Neuronal stem cell (in vitro differentiated cells): ENCODE measurements at regions not wholly inside any gene's neighbourhood (a gene's known extent, or its start where the extent isn't known, plus 50 kb on each side); places are given as distances from the start of the nearest gene placed in this dataset.

ENCODE experiments used
- DNase-seq: peaks from one replicate; pipeline ENCODE4 v3.0.0-alpha.2; 2013; ENCODE audit warnings: low spot score
- H2AFZ ChIP-seq: one replicate; pipeline ENCODE4 v1.6.1; 2013; ENCODE audit warnings: mild to moderate bottlenecking, low read length, inconsistent platforms
- H2AK5ac ChIP-seq: 2 replicates; pipeline ENCODE4 v1.6.1; 2013; ENCODE audit warnings: low read depth, mild to moderate bottlenecking, inconsistent platforms, low read length, moderate library complexity, mixed read lengths
- H2BK120ac ChIP-seq: 2 replicates; pipeline ENCODE4 v1.6.1; 2013; ENCODE audit warnings: low read depth, mild to moderate bottlenecking, inconsistent platforms, low read length, moderate library complexity, mixed read lengths
- H2BK12ac ChIP-seq: one replicate; pipeline ENCODE4 v1.6.1; 2013; ENCODE audit warnings: low read length, inconsistent platforms
- H2BK15ac ChIP-seq: 2 replicates; pipeline ENCODE4 v1.6.1; 2013; ENCODE audit warnings: mild to moderate bottlenecking, low read length, inconsistent platforms, mixed read lengths
- H2BK5ac ChIP-seq: one replicate; pipeline ENCODE4 v1.6.1; 2013; ENCODE audit warnings: inconsistent platforms, mild to moderate bottlenecking, low read length, moderate library complexity
- H3K14ac ChIP-seq: one replicate; pipeline ENCODE4 v1.6.1; 2013; ENCODE audit warnings: low read length, inconsistent platforms
- H3K18ac ChIP-seq: 2 replicates; pipeline ENCODE4 v1.6.1; 2013; ENCODE audit warnings: low read length, inconsistent platforms
- H3K23ac ChIP-seq: 2 replicates; pipeline ENCODE4 v1.6.1; 2013; ENCODE audit warnings: low read depth, mild to moderate bottlenecking, mixed read lengths, low read length, inconsistent platforms; ENCODE audit not compliant: poor library complexity
- H3K27ac ChIP-seq: replicated peaks from 3 replicates; pipeline ENCODE4 v1.5.1; 2013; ENCODE audit warnings: low read length, inconsistent platforms
- H3K27me3 ChIP-seq, 3 experiments: 2 replicates each; pipeline ENCODE4 v1.6.1; 2013; ENCODE audit warnings: low read length in 3 of 3, mild to moderate bottlenecking in 2 of 3, inconsistent platforms in 1 of 3, low read depth in 1 of 3, mixed read lengths in 1 of 3, moderate library complexity in 1 of 3; ENCODE audit not compliant: control insufficient read depth in 3 of 3, insufficient read depth in 3 of 3
- H3K36me3 ChIP-seq, 2 donors: replicated peaks in 1 of 2; 2 replicates each; pipeline ENCODE4 v1.6.1; 2013; ENCODE audit warnings: low read length in 2 of 2; ENCODE audit not compliant: control insufficient read depth in 2 of 2, insufficient read depth in 2 of 2
- H3K4ac ChIP-seq: 2 replicates; pipeline ENCODE4 v1.6.1; 2013; ENCODE audit warnings: inconsistent platforms, mild to moderate bottlenecking, low read length, moderate library complexity
- H3K4me1 ChIP-seq, 2 donors: 1 replicate in 1 of 2; 2 replicates in 1 of 2; pipeline ENCODE4 v1.6.1; 2013; ENCODE audit warnings: low read length in 2 of 2, low read depth in 1 of 2; ENCODE audit not compliant: control insufficient read depth in 2 of 2, insufficient read depth in 1 of 2
- H3K4me2 ChIP-seq: one replicate; pipeline ENCODE4 v1.6.1; 2013; ENCODE audit warnings: mild to moderate bottlenecking, low read length, inconsistent platforms; ENCODE audit not compliant: insufficient read depth, poor library complexity, severe bottlenecking
- H3K4me3 ChIP-seq, 2 donors: 2 replicates each; pipeline ENCODE4 v1.5.1; 2013; ENCODE audit warnings: low read length in 2 of 2, mild to moderate bottlenecking in 2 of 2, inconsistent platforms in 1 of 2, moderate library complexity in 1 of 2
- H3K79me1 ChIP-seq: one replicate; pipeline ENCODE4 v1.6.1; 2013; ENCODE audit warnings: low read depth, mild to moderate bottlenecking, inconsistent platforms, low read length, moderate library complexity
- H3K9ac ChIP-seq: one replicate; pipeline ENCODE4 v1.6.1; 2013; ENCODE audit warnings: mild to moderate bottlenecking, low read depth, low read length, inconsistent platforms; ENCODE audit not compliant: poor library complexity
- H3K9me3 ChIP-seq, 2 donors: replicated peaks in 1 of 2; 2 replicates each; pipeline versions ENCODE3 to v1.6.1; 2013; ENCODE audit warnings: low read length in 2 of 2, mild to moderate bottlenecking in 2 of 2, inconsistent platforms in 1 of 2, low read depth in 1 of 2, mixed read lengths in 1 of 2, moderate library complexity in 1 of 2; ENCODE audit not compliant: control insufficient read depth in 2 of 2, insufficient read depth in 1 of 2
- H4K8ac ChIP-seq: one replicate; pipeline ENCODE4 v1.6.1; 2013; ENCODE audit warnings: low read depth, mild to moderate bottlenecking, inconsistent platforms, low read length, moderate library complexity
- H4K91ac ChIP-seq: one replicate; pipeline ENCODE4 v1.6.1; 2013; ENCODE audit warnings: low read length, low read depth, mild to moderate bottlenecking, inconsistent platforms; ENCODE audit not compliant: poor library complexity
- WGBS, 2 donors: extraction: QIAGEN DNeasy Blood & Tissue Kit; methylation state at CpG; one replicate each; pipeline ENCODE4 v1.1.7; 2013; ENCODE audit warnings: missing lambda C conversion rate in 2 of 2, mixed read lengths in 1 of 2; ENCODE audit not compliant: insufficient read length in 2 of 2, insufficient replicate concordance in 1 of 2; ENCODE audit errors: extremely low coverage in 2 of 2; 5-methylcytosine and 5-hydroxymethylcytosine counted together

DNA sequence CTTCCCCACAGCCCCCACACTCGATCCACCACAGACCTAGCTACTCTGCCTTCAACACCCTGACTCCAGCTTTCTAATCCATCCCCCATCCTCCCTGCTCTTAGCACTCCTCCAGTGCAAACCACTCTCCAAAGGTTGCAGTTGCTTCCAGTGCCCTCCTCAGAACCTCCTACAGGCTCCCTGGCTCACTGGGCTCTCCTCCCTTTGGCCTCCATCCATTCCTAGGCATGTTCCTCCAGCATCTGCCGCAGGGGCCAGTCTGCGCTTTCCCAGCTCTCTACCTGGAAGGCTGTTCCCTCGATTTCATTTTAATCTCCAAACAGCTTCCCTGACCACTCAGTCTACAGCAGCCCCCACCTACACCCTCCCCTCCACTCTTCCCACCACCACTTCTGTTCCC, 133.8 kb downstream of the SPATA19 start:
- no peak overlapping the region for H3K14ac ChIP-seq
- no peak overlapping the region for H3K4me3 ChIP-seq
- H3K23ac ChIP-seq, result no peak overlapping the region
- WGBS, 2 donors, result no CpG with 5 or more reads among the region's 4 CpGs
- H3K4ac ChIP-seq, result no peak overlapping the region
- no peaks in the 10 kb centered on the region for H3K9me3 ChIP-seq
- peaks cover 0 to 33% (median 0%) of the 10 kb centered on the region in 3 experiments for H3K27me3 ChIP-seq
- H3K18ac ChIP-seq, result no peak overlapping the region
- no peak overlapping the region for H2BK120ac ChIP-seq
- no peak for DNase-seq
- H3K4me1 ChIP-seq, result peaks cover 0 to 8% of the 10 kb centered on the region in 2 donors
- H2AFZ ChIP-seq, result no peak overlapping the region
- H2BK5ac ChIP-seq, result no peak overlapping the region
- H3K36me3 ChIP-seq, result no peaks in the 10 kb centered on the region
- no peak overlapping the region for H4K91ac ChIP-seq
- H3K79me1 ChIP-seq, result no peaks in the 10 kb centered on the region
- H4K8ac ChIP-seq, result no peak overlapping the region
- no peak overlapping the region for H3K9ac ChIP-seq
- no peak overlapping the region for H2AK5ac ChIP-seq
- no peak overlapping the region for H2BK12ac ChIP-seq
- H3K4me2 ChIP-seq, result no peak overlapping the region
- no peak overlapping the region for H3K27ac ChIP-seq
- no peak overlapping the region for H2BK15ac ChIP-seq

DNA sequence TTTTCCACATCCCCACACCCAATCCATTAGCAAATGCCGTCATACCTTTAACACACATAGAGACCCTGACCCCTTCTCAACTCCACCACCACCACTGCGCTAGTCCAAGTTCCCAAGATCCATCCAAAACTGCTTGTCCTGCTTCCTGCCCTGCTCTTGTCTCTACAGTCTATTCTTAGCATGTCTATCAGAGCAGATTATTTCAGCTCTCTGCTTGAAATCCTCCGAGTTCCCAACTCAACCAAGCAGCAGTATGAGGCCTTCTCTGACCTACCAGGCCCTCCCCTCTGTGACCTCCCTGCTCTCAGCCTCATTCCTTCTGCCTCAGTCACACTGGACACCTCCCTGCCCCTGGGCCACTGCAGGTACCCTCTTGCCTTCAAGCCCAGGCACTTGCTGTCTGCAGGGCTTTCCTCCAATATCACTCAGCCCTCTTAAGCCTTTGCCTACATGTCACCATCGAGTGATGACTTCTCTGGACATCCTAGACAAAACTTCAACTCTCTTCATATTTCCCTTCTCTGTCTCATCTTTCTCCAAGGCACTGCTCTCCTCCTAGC, 134.6 kb downstream of the SPATA19 start:
- Histone ChIP-seq H3K27ac (no peak overlapping the region), H3K9me3 (no peaks in the 10 kb centered on the region), H3K9ac (no peak overlapping the region), H4K91ac (no peak overlapping the region), H2BK5ac (no peak overlapping the region), H2AFZ (no peak overlapping the region), H3K4me3 (no peak overlapping the region), H3K79me1 (no peaks in the 10 kb centered on the region), H3K27me3 (peaks cover 0 to 26% (median 0%) of the 10 kb centered on the region in 3 experiments), H2BK120ac (no peak overlapping the region), H4K8ac (no peak overlapping the region), H3K4me2 (no peak overlapping the region), H3K4me1 (peaks cover 0 to 8% of the 10 kb centered on the region in 2 donors), H3K23ac (no peak overlapping the region), H2AK5ac (no peak overlapping the region), H3K4ac (no peak overlapping the region), H2BK12ac (no peak overlapping the region), H3K14ac (no peak overlapping the region), H3K36me3 (no peaks in the 10 kb centered on the region), H3K18ac (no peak overlapping the region), H2BK15ac (no peak overlapping the region)
- DNase-seq, result no peak
- WGBS, 2 donors, result no CpG with 5 or more reads among the region's 4 CpGs

DNA sequence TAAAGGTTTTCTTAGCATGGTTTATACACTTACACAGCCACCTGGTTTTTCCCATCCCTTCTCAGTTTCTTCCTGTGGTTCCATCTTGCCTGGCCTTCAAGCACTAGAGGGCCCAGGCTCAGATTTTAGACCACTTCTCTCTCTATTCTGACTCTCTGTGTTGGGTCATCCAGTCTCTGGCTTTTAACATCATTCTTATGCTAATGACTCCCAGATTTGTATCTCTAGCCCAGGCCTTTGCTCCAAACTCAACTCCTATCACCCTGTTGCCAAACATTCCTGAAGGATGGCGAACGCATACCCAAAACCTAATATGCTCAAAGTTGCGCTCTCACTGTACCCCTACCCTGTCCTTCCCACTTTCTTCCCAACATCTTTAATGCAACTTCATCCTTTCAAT, 135.1 kb downstream of the SPATA19 start:
- Histone ChIP-seq H2BK15ac (no peak overlapping the region), H2BK120ac (no peak overlapping the region), H3K36me3 (no peaks in the 10 kb centered on the region), H2BK5ac (no peak overlapping the region), H2AK5ac (no peak overlapping the region), H3K9ac (no peak overlapping the region), H3K18ac (no peak overlapping the region), H4K91ac (no peak overlapping the region), H3K27ac (no peak overlapping the region), H3K27me3 (peaks cover 0 to 22% (median 0%) of the 10 kb centered on the region in 3 experiments), H3K4ac (no peak overlapping the region), H3K14ac (no peak overlapping the region), H3K4me1 (peaks cover 0 to 8% of the 10 kb centered on the region in 2 donors), H4K8ac (no peak overlapping the region), H2BK12ac (no peak overlapping the region), H3K23ac (no peak overlapping the region), H2AFZ (no peak overlapping the region), H3K9me3 (no peaks in the 10 kb centered on the region), H3K4me3 (no peak overlapping the region), H3K4me2 (no peak overlapping the region), H3K79me1 (no peaks in the 10 kb centered on the region)
- DNase-seq, result no peak
- WGBS, 2 donors, result no CpG with 5 or more reads among the region's 3 CpGs

DNA sequence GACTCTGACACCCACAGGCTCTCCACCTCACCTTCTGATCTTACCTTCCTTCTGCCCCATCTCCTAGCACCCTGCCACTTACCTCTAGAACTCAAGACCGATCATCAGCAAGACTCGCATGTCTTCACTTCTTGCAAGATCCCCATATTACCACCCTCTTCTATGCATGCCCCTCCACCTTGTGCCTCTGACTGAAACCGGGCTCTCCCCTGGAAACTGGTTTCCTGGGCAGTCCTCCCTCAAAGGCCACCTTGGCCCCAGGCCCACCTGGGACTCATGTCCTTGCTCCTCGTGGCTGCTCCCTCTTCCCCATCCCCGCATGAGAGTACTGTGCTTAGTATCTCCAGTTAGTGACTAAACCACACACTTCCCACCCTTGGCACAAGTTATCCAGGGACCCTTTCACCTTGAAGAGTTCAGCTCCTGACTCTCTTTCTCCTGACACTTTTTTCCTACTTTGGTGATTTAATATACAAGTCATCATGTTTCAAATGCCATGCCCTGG, 136.7 kb downstream of the SPATA19 start:
- no peak overlapping the region for H3K27ac ChIP-seq
- H3K4me3 ChIP-seq, result no peak overlapping the region
- no peaks in the 10 kb centered on the region for H3K79me1 ChIP-seq
- H4K8ac ChIP-seq, result no peak overlapping the region
- H3K27me3 ChIP-seq, result peaks cover 0 to 13% (median 0%) of the 10 kb centered on the region in 3 experiments
- no peak overlapping the region for H3K9ac ChIP-seq
- H3K23ac ChIP-seq, result no peak overlapping the region
- no peak overlapping the region for H2AK5ac ChIP-seq
- no peak overlapping the region for H3K4ac ChIP-seq
- no peaks in the 10 kb centered on the region for H3K36me3 ChIP-seq
- no peaks in the 10 kb centered on the region for H3K9me3 ChIP-seq
- no peak overlapping the region for H2BK15ac ChIP-seq
- H3K14ac ChIP-seq, result no peak overlapping the region
- H2AFZ ChIP-seq, result no peak overlapping the region
- H3K4me2 ChIP-seq, result no peak overlapping the region
- no peak overlapping the region for H2BK12ac ChIP-seq
- no CpG with 5 or more reads among the region's 5 CpGs for WGBS, 2 donors
- H4K91ac ChIP-seq, result no peak overlapping the region
- no peak overlapping the region for H2BK120ac ChIP-seq
- no peaks in the 10 kb centered on the region for H3K4me1 ChIP-seq
- H3K18ac ChIP-seq, result no peak overlapping the region
- no peak for DNase-seq
- no peak overlapping the region for H2BK5ac ChIP-seq
